Heart right ventricle (tissue), 16 donors: ENCODE measurements at regions not wholly inside any gene's neighbourhood (a gene's known extent, or its start where the extent isn't known, plus 50 kb on each side); places are given as distances from the start of the nearest gene placed in this dataset.

Experiments used
- ATAC-seq, 8 donors: fragments of 200-7000 bp; cut with Tn5 transposase; one replicate each; pipeline ENCODE4 v1.9.1; 2020; ENCODE audit warnings: mild to moderate bottlenecking in 8 of 8, moderate library complexity in 8 of 8, moderate number of reproducible peaks in 1 of 8
- DNase-seq, 2 donors: peaks; one replicate each; pipeline ENCODE4 v3.0.0-alpha.2; 2020
- H3K27ac ChIP-seq, 10 donors: fragments of 200-600 bp; sonication (generic) in 2 of 10; one replicate each; pipeline versions ENCODE4 v1.5.0 to v1.8.0; 2020 to 2022; ENCODE audit warnings: mild to moderate bottlenecking in 3 of 10
- H3K27me3 ChIP-seq, 7 donors: fragments of 200-600 bp; one replicate each; pipeline ENCODE4 v1.8.0; 2021 to 2022; ENCODE audit warnings: mild to moderate bottlenecking in 2 of 7
- H3K36me3 ChIP-seq, 9 donors: fragments of 200-600 bp; sonication (generic) in 1 of 9; one replicate each; pipeline versions ENCODE4 v1.5.0 to v1.8.0; 2020 to 2022; ENCODE audit warnings: mild to moderate bottlenecking in 2 of 9
- H3K4me1 ChIP-seq, 9 donors: fragments of 200-600 bp; sonication (generic) in 1 of 9; one replicate each; pipeline versions ENCODE4 v1.5.0 to v1.8.0; 2020 to 2022; ENCODE audit warnings: mild to moderate bottlenecking in 4 of 9
- H3K4me3 ChIP-seq, 10 donors: fragments of 200-600 bp; sonication (generic) in 2 of 10; one replicate each; pipeline versions ENCODE4 v1.5.0 to v1.8.0; 2020 to 2022; ENCODE audit warnings: mild to moderate bottlenecking in 7 of 10, moderate library complexity in 2 of 10
- H3K9me3 ChIP-seq, 11 donors: fragments of 200-600 bp in 10 of 11; sonication (generic) in 2 of 11; one replicate each; pipeline versions ENCODE4 v1.5.0 to v1.8.0; 2013 to 2022; ENCODE audit warnings: mild to moderate bottlenecking in 2 of 11, control low read depth in 1 of 11, moderate library complexity in 1 of 11
- CTCF ChIP-seq, 9 donors: fragments of 200-600 bp; sonication (generic) in 2 of 9; IDR thresholded peaks; one replicate each; pipeline versions ENCODE4 v1.5.0 to v1.8.0; 2021 to 2022; ENCODE audit warnings: antibody characterized with exemption in 9 of 9, mild to moderate bottlenecking in 5 of 9, moderate library complexity in 1 of 9
- WGBS, 2 donors: extraction: QIAGEN DNeasy Blood & Tissue Kit; methylation state at CpG; one replicate each; pipeline ENCODE4 v1.1.7; 2013; ENCODE audit warnings: inconsistent platforms in 1 of 2; 5-methylcytosine and 5-hydroxymethylcytosine counted together
- intact Hi-C, 10 donors: fragments of 100-400 bp; cut with DNase I; formaldehyde crosslinking; loops; one replicate each; pipeline versions ENCODE4 v1.11.1 to v1.14.2; 2022
- donor health status: Arrhythmogenic right ventricular cardiomyopathy.
- donor health status: ischemic (EF 13 %, LVEDD 7.1; RV severe dilation, severe dysfunction).
- donor health status: healthy with polysubstance abuse.
- donor health status: DM: no; HTN: yes; CAD: no.
- donor health status: DM: no; HTN: no; CAD: no.
- donor health status: ischemic (EF 25% LVEDD 6.9; RV normal size, moderate dysfunction).
- donor health status: ischemic (EF 25% LVEDD 5.7; RV mildly dilated, moderate dysfunction).
- donor health status: healthy.
- donor health status: DM: yes; HTN: yes; CAD: no.
- donor health status: Ischemic cardiomyopathy.
- donor health status: ischemic (EF 35%, LVEDD 5.7; RV mildly dilated, moderate dysfunction).
- donor health status: nonischemic (EF 11% LVEDD 7.7; RV severe dilation, severe dysfunction).
- donor health status: DM: yes; HTN: yes; CAD: no.
- donor health status: PGD.
- donor health status: ischemic (EF 29% LVEDD 5.4; RV normal size, mild dysfunction).
- donor health status: nonischemic (EF 23%, LVEDD 6.1; RV moderate dilation, normal function).

- Histone ChIP-seq H3K9me3 (no peaks in the 10 kb centered on the region), H3K36me3 (no peaks in the 10 kb centered on the region), H3K4me3 (peak overlapping the region in 3 of 10 donors; percentile 4 to 40 (median 38)), H3K27me3 (no peaks in the 10 kb centered on the region), H3K4me1 (no peaks in the 10 kb centered on the region), H3K27ac (peak overlapping the region in 4 of 10 donors; percentile 0 to 82 (median 62))
- TF ChIP-seq CTCF (IDR thresholded peaks at IDR 0.05): no peak
- no peak for ATAC-seq
- WGBS, 2 donors: 77% methylated on average over 2 of the region's 2 CpGs
- intact Hi-C loops: loop anchor here in 1 of 10 donors (10.0 kb wide), 1 partner anchor 55 kb away; no protein-coding TSS in a partner anchor
- DNase-seq: no peak
Observed at GRCh38 chr17:52740006-52740405, 581.5 kb upstream of the CA10 start.

GRCh38 chr17:52738791-52739190 is 580.3 kb upstream of the CA10 start:
- Histone ChIP-seq H3K27ac (peak overlapping the region in 5 of 10 donors; percentile 19 to 82 (median 62)), H3K36me3 (no peaks in the 10 kb centered on the region), H3K9me3 (no peaks in the 10 kb centered on the region), H3K4me3 (peak overlapping the region in 7 of 10 donors; percentile 3 to 40 (median 20)), H3K27me3 (no peaks in the 10 kb centered on the region), H3K4me1 (no peaks in the 10 kb centered on the region)
- no peak for ATAC-seq
- intact Hi-C loops: no loop called here
- DNase-seq: no peak
- WGBS, 2 donors: 42 to 51% methylated on average over 1 of the region's 1 CpG
- no peak for TF ChIP-seq CTCF (IDR thresholded peaks at IDR 0.05)

- no peak for ATAC-seq
- WGBS, 2 donors: 85 to 87% methylated on average over 3 of the region's 3 CpGs
Observed at GRCh38 chr17:52737071-52737470, 578.6 kb upstream of the CA10 start.

GRCh38 chr17:52732841-52733240 is 574.3 kb upstream of the CA10 start:
- Histone ChIP-seq H3K27ac (no peak overlapping the region), H3K4me3 (no peak overlapping the region), H3K36me3 (no peaks in the 10 kb centered on the region), H3K4me1 (no peaks in the 10 kb centered on the region), H3K9me3 (no peaks in the 10 kb centered on the region), H3K27me3 (no peaks in the 10 kb centered on the region)
- intact Hi-C loops: no loop called here
- 66 to 74% methylated on average over 1 of the region's 1 CpG for WGBS, 2 donors
- DNase-seq (no peak), ATAC-seq (no peak)
- TF ChIP-seq CTCF (IDR thresholded peaks at IDR 0.05): no peak

More at GRCh38 chr17:52737071-52737470, 578.6 kb upstream of the CA10 start:
- no peaks in the 10 kb centered on the region for H3K36me3 ChIP-seq
- H3K27me3 ChIP-seq: no peaks in the 10 kb centered on the region
- H3K9me3 ChIP-seq: no peaks in the 10 kb centered on the region
- H3K4me1 ChIP-seq: no peaks in the 10 kb centered on the region
- no peak overlapping the region for H3K27ac ChIP-seq
- intact Hi-C loops: no loop called here
- no peak for TF ChIP-seq CTCF (IDR thresholded peaks at IDR 0.05)
- no peak for DNase-seq
- no peak overlapping the region for H3K4me3 ChIP-seq
